IPS-18a (cell line): ENCODE measurements at regions not wholly inside any gene's neighbourhood (a gene's known extent, or its start where the extent isn't known, plus 50 kb on each side); places are given as distances from the start of the nearest gene placed in this dataset.

Experiments
- H3K27ac ChIP-seq: one replicate; pipeline ENCODE4 v1.5.1; 2013; ENCODE audit warnings: low read length
- H3K27me3 ChIP-seq: one replicate; pipeline ENCODE4 v1.6.1; 2013; ENCODE audit warnings: mild to moderate bottlenecking, low read length; ENCODE audit not compliant: control insufficient read depth, insufficient read depth
- H3K36me3 ChIP-seq: one replicate; pipeline ENCODE4 v1.6.1; 2013; ENCODE audit warnings: low read depth, low read length; ENCODE audit not compliant: control insufficient read depth
- H3K4me1 ChIP-seq: one replicate; pipeline ENCODE4 v1.6.1; 2013; ENCODE audit warnings: low read depth, low read length; ENCODE audit not compliant: control insufficient read depth
- H3K4me3 ChIP-seq: one replicate; pipeline ENCODE4 v1.5.1; 2013; ENCODE audit warnings: low read length
- H3K9ac ChIP-seq: one replicate; pipeline ENCODE4 v1.6.1; 2013; ENCODE audit warnings: mild to moderate bottlenecking, low read length, moderate library complexity
- H3K9me3 ChIP-seq: one replicate; pipeline ENCODE4 v1.6.1; 2013; ENCODE audit warnings: low read depth, low read length; ENCODE audit not compliant: control insufficient read depth

- Histone ChIP-seq H3K9ac (no peak overlapping the region), H3K4me3 (no peak overlapping the region), H3K4me1 (no peaks in the 10 kb centered on the region)
Observed at GRCh38 chr4:155616117-155616516, 50.5 kb upstream of the GUCY1A1 start.

GRCh38 chr4:155615081-155615887 is 51.4 kb upstream of the GUCY1A1 start:
- Histone ChIP-seq H3K9me3 (no peaks in the 10 kb centered on the region), H3K4me3 (no peak overlapping the region), H3K4me1 (no peaks in the 10 kb centered on the region), H3K27me3 (no peaks in the 10 kb centered on the region), H3K9ac (no peak overlapping the region), H3K27ac (no peak overlapping the region), H3K36me3 (no peaks in the 10 kb centered on the region)

More at GRCh38 chr4:155616117-155616516, 50.5 kb upstream of the GUCY1A1 start:
- H3K27ac ChIP-seq = no peak overlapping the region
- H3K27me3 ChIP-seq = no peaks in the 10 kb centered on the region
- H3K9me3 ChIP-seq = no peaks in the 10 kb centered on the region
- no peaks in the 10 kb centered on the region for H3K36me3 ChIP-seq

- H3K9me3 ChIP-seq = no peaks in the 10 kb centered on the region
- no peaks in the 10 kb centered on the region for H3K4me1 ChIP-seq
- no peak overlapping the region for H3K4me3 ChIP-seq
- no peak overlapping the region for H3K9ac ChIP-seq
- no peak overlapping the region for H3K27ac ChIP-seq
- no peaks in the 10 kb centered on the region for H3K27me3 ChIP-seq
- no peaks in the 10 kb centered on the region for H3K36me3 ChIP-seq
Observed at GRCh38 chr4:155614111-155614762, 52.4 kb upstream of the GUCY1A1 start.

- Histone ChIP-seq H3K36me3 (no peaks in the 10 kb centered on the region), H3K9me3 (no peaks in the 10 kb centered on the region), H3K4me3 (no peak overlapping the region), H3K4me1 (no peaks in the 10 kb centered on the region), H3K9ac (no peak overlapping the region), H3K27me3 (no peaks in the 10 kb centered on the region), H3K27ac (no peak overlapping the region)
Observed at GRCh38 chr4:155612074-155612473, 54.6 kb upstream of the GUCY1A1 start.

GRCh38 chr4:155611501-155611900 is 55.1 kb upstream of the GUCY1A1 start:
- Histone ChIP-seq H3K27ac (no peak overlapping the region), H3K9ac (no peak overlapping the region), H3K4me3 (no peak overlapping the region), H3K36me3 (no peaks in the 10 kb centered on the region), H3K27me3 (no peaks in the 10 kb centered on the region), H3K9me3 (no peaks in the 10 kb centered on the region), H3K4me1 (no peaks in the 10 kb centered on the region)

- no peaks in the 10 kb centered on the region for H3K9me3 ChIP-seq
- no peaks in the 10 kb centered on the region for H3K4me1 ChIP-seq
- H3K27ac ChIP-seq = no peak overlapping the region
- H3K36me3 ChIP-seq = no peaks in the 10 kb centered on the region
- H3K27me3 ChIP-seq = no peaks in the 10 kb centered on the region
- no peak overlapping the region for H3K4me3 ChIP-seq
- no peak overlapping the region for H3K9ac ChIP-seq
Observed at GRCh38 chr4:155610143-155610542, 56.5 kb upstream of the GUCY1A1 start.

- Histone ChIP-seq H3K4me3 (no peak overlapping the region), H3K9me3 (no peaks in the 10 kb centered on the region), H3K27ac (no peak overlapping the region), H3K9ac (no peak overlapping the region), H3K27me3 (no peaks in the 10 kb centered on the region), H3K4me1 (no peaks in the 10 kb centered on the region), H3K36me3 (no peaks in the 10 kb centered on the region)
Observed at GRCh38 chr4:155609455-155610059, 57.1 kb upstream of the GUCY1A1 start.

- Histone ChIP-seq H3K9ac (no peak overlapping the region), H3K27ac (no peak overlapping the region), H3K4me1 (no peaks in the 10 kb centered on the region), H3K36me3 (no peaks in the 10 kb centered on the region), H3K9me3 (no peaks in the 10 kb centered on the region), H3K4me3 (no peak overlapping the region), H3K27me3 (no peaks in the 10 kb centered on the region)
Observed at GRCh38 chr4:155608225-155608885, 58.3 kb upstream of the GUCY1A1 start.

- Histone ChIP-seq H3K4me3 (no peak overlapping the region), H3K36me3 (no peaks in the 10 kb centered on the region), H3K4me1 (no peaks in the 10 kb centered on the region), H3K9me3 (no peaks in the 10 kb centered on the region), H3K9ac (no peak overlapping the region), H3K27ac (no peak overlapping the region), H3K27me3 (no peaks in the 10 kb centered on the region)
Observed at GRCh38 chr4:155607481-155607880, 59.2 kb upstream of the GUCY1A1 start.

GRCh38 chr4:155604718-155605626 is 61.7 kb upstream of the GUCY1A1 start:
- Histone ChIP-seq H3K36me3 (no peaks in the 10 kb centered on the region), H3K9ac (no peak overlapping the region), H3K27ac (no peak overlapping the region), H3K9me3 (no peaks in the 10 kb centered on the region), H3K4me1 (no peaks in the 10 kb centered on the region), H3K27me3 (no peaks in the 10 kb centered on the region), H3K4me3 (no peak overlapping the region)
